ENCODE measurements at regions not wholly inside any gene's neighbourhood (a gene's known extent, or its start where the extent isn't known, plus 50 kb on each side); places are given as distances from the start of the nearest gene placed in this dataset.
"Not testable (repeated sequence)": the region's sequence is repeated elsewhere in the genome, so short reads cannot be mapped to it uniquely, and the experiment has no call there.

DNA sequence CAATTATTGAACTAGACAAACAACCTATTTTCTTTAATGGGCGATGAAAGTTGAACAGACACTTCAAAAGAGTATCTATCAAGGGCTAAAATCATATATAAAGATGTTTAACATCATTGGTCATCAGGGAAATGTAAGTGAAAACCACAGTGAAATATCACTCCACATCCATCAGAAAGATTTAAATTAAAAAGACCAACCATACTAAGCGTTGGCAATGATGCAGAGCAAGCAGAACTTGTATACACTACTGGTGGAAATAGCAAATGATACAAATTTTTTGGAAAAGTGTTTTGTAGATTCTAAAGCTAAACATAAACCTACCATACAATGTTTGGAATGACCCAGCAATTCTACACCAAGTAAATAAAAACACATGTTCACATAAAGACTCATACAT lies 65.9 kb upstream of the THBS1 start:
- DNase-seq (ENCODE audit: insufficient read length, low spot score) (no peak), FAIRE-seq (no peak)
- TF ChIP-seq, protein P1, sequence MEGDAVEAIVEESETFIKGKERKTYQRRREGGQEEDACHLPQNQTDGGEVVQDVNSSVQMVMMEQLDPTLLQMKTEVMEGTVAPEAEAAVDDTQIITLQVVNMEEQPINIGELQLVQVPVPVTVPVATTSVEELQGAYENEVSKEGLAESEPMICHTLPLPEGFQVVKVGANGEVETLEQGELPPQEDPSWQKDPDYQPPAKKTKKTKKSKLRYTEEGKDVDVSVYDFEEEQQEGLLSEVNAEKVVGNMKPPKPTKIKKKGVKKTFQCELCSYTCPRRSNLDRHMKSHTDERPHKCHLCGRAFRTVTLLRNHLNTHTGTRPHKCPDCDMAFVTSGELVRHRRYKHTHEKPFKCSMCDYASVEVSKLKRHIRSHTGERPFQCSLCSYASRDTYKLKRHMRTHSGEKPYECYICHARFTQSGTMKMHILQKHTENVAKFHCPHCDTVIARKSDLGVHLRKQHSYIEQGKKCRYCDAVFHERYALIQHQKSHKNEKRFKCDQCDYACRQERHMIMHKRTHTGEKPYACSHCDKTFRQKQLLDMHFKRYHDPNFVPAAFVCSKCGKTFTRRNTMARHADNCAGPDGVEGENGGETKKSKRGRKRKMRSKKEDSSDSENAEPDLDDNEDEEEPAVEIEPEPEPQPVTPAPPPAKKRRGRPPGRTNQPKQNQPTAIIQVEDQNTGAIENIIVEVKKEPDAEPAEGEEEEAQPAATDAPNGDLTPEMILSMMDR (IDR thresholded peaks at IDR 0.05; ENCODE audit: insufficient read depth, missing control alignments) = no peak

GRCh38 chr15:39515765-39516164 lies 65.1 kb upstream of the THBS1 start:
- DNase-seq (ENCODE audit: insufficient read length, low spot score) = no peak
- FAIRE-seq = no peak
- TF ChIP-seq, protein P1 (IDR thresholded peaks at IDR 0.05; ENCODE audit: insufficient read depth, missing control alignments) = no peak

DNA sequence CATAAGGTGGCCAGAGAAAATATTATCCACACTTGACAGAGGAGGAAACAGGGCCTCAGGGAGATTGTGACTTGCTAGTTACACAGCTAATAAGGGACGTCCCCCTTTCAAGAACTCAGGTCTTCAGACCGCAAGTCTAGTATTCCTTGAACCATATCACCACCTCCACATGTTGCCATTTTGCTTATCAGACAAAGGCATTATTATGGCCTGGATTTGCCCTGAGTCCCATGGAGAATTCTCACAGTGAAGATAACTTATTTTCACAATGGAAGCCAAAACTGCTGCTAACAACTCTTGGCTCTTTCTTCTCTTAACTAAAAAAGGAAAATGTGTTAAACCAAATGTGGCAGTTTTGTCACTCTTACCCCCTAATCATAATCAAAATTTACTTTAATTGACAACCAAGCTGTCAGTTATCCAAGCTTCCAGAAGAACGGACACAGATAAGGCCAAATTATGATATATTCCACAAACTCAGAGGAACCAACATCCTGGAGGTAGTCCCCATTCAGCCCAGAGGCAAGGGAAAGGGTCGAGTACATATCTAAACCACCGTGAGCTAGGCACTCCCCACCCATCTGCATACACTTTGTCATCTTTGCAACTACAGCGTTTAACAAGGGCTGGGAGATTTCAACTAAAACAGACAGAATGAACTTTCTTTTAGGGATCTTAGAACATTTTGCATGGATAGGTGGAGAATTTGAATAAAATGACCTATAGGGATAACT lies 63.6 kb upstream of the THBS1 start:
- FAIRE-seq = no peak
- TF ChIP-seq, protein P1 (IDR thresholded peaks at IDR 0.05; ENCODE audit: insufficient read depth, missing control alignments) = no peak
- no peak for DNase-seq (ENCODE audit: insufficient read length, low spot score)

- not testable (repeated sequence) for DNase-seq (ENCODE audit: insufficient read length, low spot score); FAIRE-seq
These were observed 56.9 kb upstream of the THBS1 start for GRCh38 chr15:39523968-39524367.

GRCh38 chr15:39529457-39529856 lies 51.4 kb upstream of the THBS1 start:
- FAIRE-seq = no peak
- no peak for DNase-seq (ENCODE audit: insufficient read length, low spot score)
- TF ChIP-seq, protein P1 (IDR thresholded peaks at IDR 0.05; ENCODE audit: insufficient read depth, missing control alignments) = no peak

GRCh38 chr15:39530480-39531342 lies 50.2 kb upstream of the THBS1 start:
- DNase-seq (ENCODE audit: insufficient read length, low spot score) (no peak), FAIRE-seq (no peak)
- TF ChIP-seq, protein P1 (IDR thresholded peaks at IDR 0.05; ENCODE audit: insufficient read depth, missing control alignments) = no peak

Data from D721Med (cell line).